VCaP (cell line): ENCODE measurements at regions not wholly inside any gene's neighbourhood (a gene's known extent, or its start where the extent isn't known, plus 50 kb on each side); places are given as distances from the start of the nearest gene placed in this dataset.

ENCODE experiments used
- H3K27ac ChIP-seq: fragments of 450-650 bp; 2 replicates; pipeline ENCODE4 v1.5.1; 2017
- CTCF ChIP-seq: fragments of 450-650 bp; conservative IDR thresholded peaks from 2 replicates; pipeline ENCODE4 v1.5.1; 2017; ENCODE audit warnings: mild to moderate bottlenecking, moderate library complexity

DNA sequence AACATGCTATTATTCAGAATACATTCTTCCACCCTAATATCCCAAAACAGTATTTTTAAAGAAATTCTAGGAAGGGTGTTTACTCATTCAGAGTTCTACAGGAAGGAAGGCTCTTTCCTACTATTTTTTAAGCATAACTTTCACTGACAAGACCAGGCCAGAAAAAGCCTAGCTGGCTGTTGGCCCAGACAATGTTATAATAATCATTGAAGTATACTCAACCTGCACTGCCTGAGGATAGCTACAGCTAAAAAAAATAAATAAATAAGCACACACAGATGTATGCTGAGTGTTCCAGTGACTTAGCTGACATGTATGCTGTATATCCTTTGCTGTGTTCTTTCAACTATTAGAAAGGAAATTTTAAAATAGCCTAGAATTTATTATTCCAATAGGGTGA, 145.8 kb upstream of the SPRY1 start:
- TF ChIP-seq CTCF = no peak
- no peak overlapping the region for H3K27ac ChIP-seq

DNA sequence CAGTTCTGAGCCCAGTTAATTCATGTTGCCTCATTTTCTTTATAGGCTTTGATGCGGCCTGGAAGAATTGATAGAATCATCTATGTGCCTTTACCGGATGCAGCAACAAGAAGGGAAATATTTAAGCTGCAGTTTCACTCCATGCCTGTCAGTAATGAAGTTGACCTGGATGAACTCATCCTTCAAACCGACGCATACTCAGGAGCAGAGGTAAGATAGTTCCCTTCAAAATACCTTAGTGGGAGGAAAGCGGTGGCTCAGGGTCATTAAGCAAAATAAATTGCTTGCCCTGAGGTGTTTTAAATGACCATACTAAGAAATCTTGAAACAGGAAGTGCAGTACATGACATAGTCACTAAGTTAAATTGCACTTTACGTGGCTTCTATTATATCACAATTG, 140.6 kb upstream of the SPRY1 start:
- TF ChIP-seq CTCF = no peak
- no peak overlapping the region for H3K27ac ChIP-seq

DNA sequence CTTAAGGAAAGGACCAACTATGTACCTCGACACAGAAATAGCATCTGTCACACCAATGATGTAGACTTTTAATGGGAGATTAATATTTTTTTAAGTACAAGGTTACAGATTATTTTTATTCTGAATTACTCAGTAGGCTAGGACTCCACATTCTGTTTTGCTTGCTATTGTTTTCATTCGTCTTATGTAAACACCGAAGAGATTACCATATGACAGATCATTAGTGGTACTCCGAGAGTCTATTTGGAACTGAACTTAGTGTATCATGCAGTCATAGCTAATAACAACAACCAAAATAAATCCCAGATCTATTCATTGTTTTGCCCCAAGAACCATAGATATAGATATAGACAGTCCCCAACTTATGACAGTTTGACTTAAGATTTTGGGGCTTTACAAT, 139.7 kb upstream of the SPRY1 start:
- no peak for TF ChIP-seq CTCF
- H3K27ac ChIP-seq = no peak overlapping the region

DNA sequence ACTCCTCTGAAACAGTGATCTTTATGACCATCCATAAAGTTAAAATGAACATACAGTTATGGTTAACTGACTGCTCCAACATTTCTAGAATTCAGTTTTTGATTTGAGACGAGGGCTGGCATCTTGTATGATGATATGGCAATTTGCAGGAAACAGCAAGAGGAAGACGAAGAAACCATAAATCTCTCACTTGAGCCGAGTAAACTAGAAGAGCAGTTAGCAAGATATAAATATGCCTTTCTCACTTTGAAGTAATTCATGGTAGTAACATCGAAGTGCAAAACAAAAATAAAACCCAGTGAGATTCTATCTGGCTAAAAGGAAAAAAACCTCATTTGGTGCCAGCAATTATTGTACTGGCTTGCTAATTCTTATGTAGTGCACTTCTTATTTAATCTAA, 139.0 kb upstream of the SPRY1 start:
- no peak for TF ChIP-seq CTCF
- H3K27ac ChIP-seq = no peak overlapping the region

DNA sequence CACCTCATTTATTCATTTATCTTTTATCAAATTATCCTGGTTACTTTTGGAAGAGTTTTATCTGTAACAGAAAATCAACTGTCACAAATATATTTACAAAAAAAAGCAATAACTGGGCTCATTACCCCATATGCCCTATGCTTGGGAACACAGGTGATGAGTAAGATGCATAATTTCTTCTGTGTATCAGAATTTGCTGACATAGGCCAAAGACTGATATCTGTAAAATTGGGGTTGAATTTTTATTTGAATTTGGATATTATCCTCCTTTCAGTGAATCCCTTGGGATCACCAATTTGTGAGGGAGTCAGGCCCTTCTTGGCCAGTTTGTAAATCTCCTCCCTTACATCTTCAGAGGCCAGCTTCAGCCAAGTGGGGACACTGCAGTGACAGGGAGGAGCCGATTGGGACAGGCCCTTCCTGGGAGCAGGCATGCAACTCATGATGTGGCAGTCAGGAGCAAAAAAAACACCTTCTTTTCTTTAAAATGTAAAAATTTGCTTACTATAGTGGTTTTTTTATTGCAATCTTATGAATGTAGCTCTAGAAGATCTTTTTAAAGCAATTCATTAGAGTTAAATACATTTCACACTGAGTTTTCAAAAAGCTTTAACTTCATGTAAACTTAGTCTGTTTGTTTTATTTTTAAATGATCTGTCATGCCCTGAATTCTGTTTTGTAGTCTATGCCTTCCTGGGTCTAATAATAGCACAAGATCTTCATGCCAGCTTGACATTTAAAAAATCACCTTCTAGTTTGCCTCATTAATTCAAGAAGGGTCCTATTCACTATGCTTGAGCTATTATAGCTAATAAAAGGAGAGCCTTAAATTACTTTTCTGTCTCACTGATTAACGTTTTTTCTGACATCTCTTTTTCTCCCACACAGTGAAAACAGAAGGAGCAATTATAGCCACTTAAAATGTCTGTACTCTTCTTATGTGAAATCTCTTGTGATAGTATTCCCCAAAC, 136.6 kb upstream of the SPRY1 start:
- TF ChIP-seq CTCF = no peak

GRCh38 chr4:123260653-123261052, 135.9 kb upstream of the SPRY1 start:
- H3K27ac ChIP-seq = no peak overlapping the region
- TF ChIP-seq CTCF = no peak

More for the DNA sequence above, 136.6 kb upstream of the SPRY1 start:
- no peak overlapping the region for H3K27ac ChIP-seq

GRCh38 chr4:123262080-123262479, 134.5 kb upstream of the SPRY1 start:
- no peak for TF ChIP-seq CTCF
- no peak overlapping the region for H3K27ac ChIP-seq
